Gastrocnemius medialis (tissue), 4 donors: ENCODE measurements at regions not wholly inside any gene's neighbourhood (a gene's known extent, or its start where the extent isn't known, plus 50 kb on each side); places are given as distances from the start of the nearest gene placed in this dataset.

Experiments
- ATAC-seq, 2 donors: fragments of 150-250 bp; one replicate each; pipeline ENCODE4 v1.9.1; 2016
- DNase-seq, 2 donors: peaks; one replicate each; pipeline ENCODE4 v3.0.0-alpha.2; 2019
- H3K27ac ChIP-seq, 4 donors: fragments of 200-600 bp; sonication (generic); 1 replicate in 1 of 4; 2 replicates in 3 of 4; pipeline ENCODE4 v1.5.1; 2016 to 2018; ENCODE audit warnings: mild to moderate bottlenecking in 2 of 4, moderate library complexity in 1 of 4
- H3K27me3 ChIP-seq, 3 donors: fragments of 200-600 bp; sonication (generic) in 2 of 3; 1 replicate in 1 of 3; 2 replicates in 2 of 3; pipeline versions ENCODE4 v1.5.1 to v1.6.0; 2016 to 2019; ENCODE audit warnings: mild to moderate bottlenecking in 1 of 3, moderate library complexity in 1 of 3
- H3K36me3 ChIP-seq, 2 donors: fragments of 200-600 bp; sonication (generic) in 1 of 2; one replicate each; pipeline ENCODE4 v1.5.1; 2017 to 2018
- H3K4me1 ChIP-seq, 2 donors: fragments of 200-600 bp; sonication (generic) in 1 of 2; one replicate each; pipeline ENCODE4 v1.5.1; 2016 to 2017; ENCODE audit warnings: mild to moderate bottlenecking in 2 of 2
- H3K4me3 ChIP-seq, 4 donors: fragments of 200-600 bp; sonication (generic) in 3 of 4; 1 replicate in 1 of 4; 2 replicates in 3 of 4; pipeline ENCODE4 v1.5.1; 2016 to 2019; ENCODE audit warnings: mild to moderate bottlenecking in 2 of 4
- H3K9me3 ChIP-seq, 3 donors: fragments of 200-600 bp; sonication (generic) in 2 of 3; 1 replicate in 1 of 3; 2 replicates in 2 of 3; pipeline ENCODE4 v1.5.1; 2016 to 2019
- POLR2A ChIP-seq, 2 donors: fragments of 450-650 bp; IDR thresholded peaks; one replicate each; pipeline ENCODE4 v1.6.1; 2017; ENCODE audit warnings: antibody characterized with exemption in 2 of 2, mild to moderate bottlenecking in 2 of 2, moderate library complexity in 2 of 2
- in situ Hi-C, 4 donors: fragments of 200-750 bp; cut with MboI; loops; one replicate each; pipeline versions ENCODE4 v1.15.0 to v1.8.0; 2017; ENCODE audit warnings: low sequenced_read_pairs in 4 of 4
- intact Hi-C: fragments of 100-400 bp; cut with DNase I; formaldehyde crosslinking; loops from one replicate; pipeline ENCODE4 v1.15.1; 2023; ENCODE audit warnings: low total_unique reads
- TF ChIP-seq, protein P1 (sequence below), 5 experiments: fragments of 450-650 bp in 3 of 5; fragments of 200-600 bp in 2 of 5; sonication (generic) in 2 of 5; IDR thresholded peaks in 4 of 5; conservative IDR thresholded peaks in 1 of 5; 1 replicate in 4 of 5; 2 replicates in 1 of 5; pipeline ENCODE4 v1.5.1; 2016 to 2019; ENCODE audit warnings: antibody characterized with exemption in 5 of 5, mild to moderate bottlenecking in 3 of 5, moderate library complexity in 3 of 5

GRCh38 chr6:85996034-85996375, 353.3 kb upstream of the SYNCRIP start:
- intact Hi-C loops (no loop called here), in situ Hi-C loops (no loop called here)
- Histone ChIP-seq H3K27ac (no peak overlapping the region), H3K36me3 (no peaks in the 10 kb centered on the region), H3K4me3 (no peak overlapping the region), H3K9me3 (no peaks in the 10 kb centered on the region), H3K4me1 (no peaks in the 10 kb centered on the region), H3K27me3 (no peaks in the 10 kb centered on the region)
- ATAC-seq: no peak
- no peak for TF ChIP-seq POLR2A (IDR thresholded peaks at IDR 0.05)
- TF ChIP-seq, protein P1, sequence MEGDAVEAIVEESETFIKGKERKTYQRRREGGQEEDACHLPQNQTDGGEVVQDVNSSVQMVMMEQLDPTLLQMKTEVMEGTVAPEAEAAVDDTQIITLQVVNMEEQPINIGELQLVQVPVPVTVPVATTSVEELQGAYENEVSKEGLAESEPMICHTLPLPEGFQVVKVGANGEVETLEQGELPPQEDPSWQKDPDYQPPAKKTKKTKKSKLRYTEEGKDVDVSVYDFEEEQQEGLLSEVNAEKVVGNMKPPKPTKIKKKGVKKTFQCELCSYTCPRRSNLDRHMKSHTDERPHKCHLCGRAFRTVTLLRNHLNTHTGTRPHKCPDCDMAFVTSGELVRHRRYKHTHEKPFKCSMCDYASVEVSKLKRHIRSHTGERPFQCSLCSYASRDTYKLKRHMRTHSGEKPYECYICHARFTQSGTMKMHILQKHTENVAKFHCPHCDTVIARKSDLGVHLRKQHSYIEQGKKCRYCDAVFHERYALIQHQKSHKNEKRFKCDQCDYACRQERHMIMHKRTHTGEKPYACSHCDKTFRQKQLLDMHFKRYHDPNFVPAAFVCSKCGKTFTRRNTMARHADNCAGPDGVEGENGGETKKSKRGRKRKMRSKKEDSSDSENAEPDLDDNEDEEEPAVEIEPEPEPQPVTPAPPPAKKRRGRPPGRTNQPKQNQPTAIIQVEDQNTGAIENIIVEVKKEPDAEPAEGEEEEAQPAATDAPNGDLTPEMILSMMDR (IDR thresholded peaks at IDR 0.05 in 4 of 5, conservative IDR thresholded peaks at IDR 0.05 in 1 of 5): no peak
- no peak for DNase-seq

DNA sequence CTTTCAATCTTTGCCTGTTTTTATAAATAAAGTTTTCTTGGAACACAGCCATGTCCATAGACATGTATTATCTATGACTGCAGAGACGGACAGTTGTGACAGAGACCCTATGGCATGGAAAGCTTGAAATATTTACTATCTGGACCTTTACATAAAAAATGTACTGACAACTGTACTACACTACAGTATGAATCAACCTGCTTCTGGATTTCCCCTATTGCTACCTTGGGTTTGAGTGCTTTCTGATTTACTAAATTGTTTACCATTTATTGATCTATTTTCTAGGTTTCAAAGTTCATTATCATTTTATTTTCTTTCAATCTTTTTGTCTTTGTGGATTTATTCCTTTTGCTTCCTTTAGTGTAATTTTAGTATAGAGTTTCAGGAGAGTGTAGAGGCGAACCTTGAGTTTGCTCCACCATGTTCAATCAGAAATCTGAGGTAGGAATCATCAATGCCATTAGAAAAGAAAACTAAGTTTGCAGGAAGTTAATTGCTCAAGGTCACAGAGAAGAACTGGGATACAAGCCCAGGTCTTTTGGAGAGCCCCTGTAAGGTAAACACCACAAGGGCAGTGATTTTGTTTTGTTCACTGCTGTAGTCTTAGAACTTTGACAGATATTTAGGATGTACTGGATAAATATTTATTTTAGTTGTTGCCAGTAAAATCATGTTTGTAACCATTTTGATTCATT, 352.8 kb upstream of the SYNCRIP start:
- intact Hi-C loops: no loop called here
- H3K36me3 ChIP-seq: no peaks in the 10 kb centered on the region

DNA sequence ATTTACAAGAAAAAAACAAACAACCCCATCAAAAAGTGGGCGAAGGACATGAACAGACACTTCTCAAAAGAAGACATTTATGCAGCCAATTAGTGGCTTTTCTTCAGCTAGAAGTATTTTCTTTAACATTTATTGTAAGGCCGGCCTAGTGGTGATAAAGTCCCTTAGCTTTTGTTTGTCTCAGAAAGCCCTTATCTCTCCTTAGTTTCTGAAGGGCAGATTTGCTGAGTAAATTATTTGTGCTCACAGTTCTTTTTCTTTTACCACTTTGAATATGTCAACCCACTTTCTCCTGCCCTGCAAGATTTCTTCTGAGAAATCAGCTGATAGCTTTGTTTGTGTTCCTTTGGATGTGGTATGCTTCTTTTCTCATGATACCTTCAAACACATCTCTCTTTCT, 344.0 kb upstream of the SYNCRIP start:
- no peak overlapping the region for H3K27ac ChIP-seq
- in situ Hi-C loops (no loop called here), intact Hi-C loops (no loop called here)
- no peaks in the 10 kb centered on the region for H3K4me1 ChIP-seq
- DNase-seq (no peak), ATAC-seq (no peak)
- H3K9me3 ChIP-seq: no peaks in the 10 kb centered on the region
- H3K27me3 ChIP-seq: no peaks in the 10 kb centered on the region
- no peaks in the 10 kb centered on the region for H3K36me3 ChIP-seq
- H3K4me3 ChIP-seq: no peak overlapping the region
- TF ChIP-seq POLR2A (IDR thresholded peaks at IDR 0.05): no peak
- TF ChIP-seq, protein P1 (IDR thresholded peaks at IDR 0.05 in 4 of 5, conservative IDR thresholded peaks at IDR 0.05 in 1 of 5): no peak

More for the DNA sequence above, 352.8 kb upstream of the SYNCRIP start:
- H3K27me3 ChIP-seq: no peaks in the 10 kb centered on the region
- H3K4me1 ChIP-seq: no peaks in the 10 kb centered on the region
- DNase-seq (no peak), ATAC-seq (no peak)
- no peak overlapping the region for H3K27ac ChIP-seq
- no peaks in the 10 kb centered on the region for H3K9me3 ChIP-seq
- in situ Hi-C loops: no loop called here
- TF ChIP-seq, protein P1 (IDR thresholded peaks at IDR 0.05 in 4 of 5, conservative IDR thresholded peaks at IDR 0.05 in 1 of 5): no peak
- no peak for TF ChIP-seq POLR2A (IDR thresholded peaks at IDR 0.05)
- H3K4me3 ChIP-seq: no peak overlapping the region

DNA sequence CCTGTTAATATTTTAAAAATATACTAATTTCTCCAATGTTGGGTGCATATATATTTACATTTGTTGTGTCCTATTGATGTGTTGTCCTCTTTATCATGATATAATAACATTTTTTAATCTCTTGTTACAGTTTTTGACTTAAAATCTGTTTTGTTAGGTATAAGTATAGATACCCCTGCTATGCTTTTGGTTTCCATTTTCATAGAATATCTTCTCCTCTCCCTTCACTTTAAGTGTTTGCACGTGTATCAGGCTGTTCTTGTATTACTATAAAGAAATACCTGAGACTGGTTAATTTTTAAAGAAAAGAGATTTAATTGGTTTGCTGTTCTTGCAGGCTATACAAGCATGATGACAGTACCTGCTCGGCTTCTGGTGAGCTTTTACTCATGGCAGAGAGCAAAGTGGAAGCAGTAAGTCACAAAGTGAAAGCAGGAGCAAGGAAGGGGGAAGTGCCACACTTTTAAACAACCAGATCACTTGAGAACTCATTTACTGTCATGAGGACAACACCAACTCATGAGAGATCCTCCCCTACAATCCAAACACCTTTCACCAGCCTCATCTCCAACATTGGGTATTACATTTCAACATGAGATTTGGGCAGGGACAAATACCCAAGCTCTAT, 340.5 kb upstream of the SYNCRIP start:
- Histone ChIP-seq H3K9me3 (no peaks in the 10 kb centered on the region), H3K4me1 (no peaks in the 10 kb centered on the region), H3K4me3 (no peak overlapping the region), H3K27me3 (no peaks in the 10 kb centered on the region), H3K36me3 (no peaks in the 10 kb centered on the region), H3K27ac (no peak overlapping the region)
- no peak for TF ChIP-seq POLR2A (IDR thresholded peaks at IDR 0.05)
- TF ChIP-seq, protein P1 (IDR thresholded peaks at IDR 0.05 in 4 of 5, conservative IDR thresholded peaks at IDR 0.05 in 1 of 5): no peak
- in situ Hi-C loops: no loop called here
- DNase-seq (no peak), ATAC-seq (no peak)
- intact Hi-C loops: no loop called here
